H1 (cell line): ENCODE measurements at regions not wholly inside any gene's neighbourhood (a gene's known extent, or its start where the extent isn't known, plus 50 kb on each side); places are given as distances from the start of the nearest gene placed in this dataset.
A peak's percentile ranks its signal among the peaks of the same experiment; 100 is the strongest.

Experiments
- ATF3 ChIP-seq: IDR thresholded peaks from 2 replicates; pipeline ENCODE4 v1.6.1; 2011; ENCODE audit warnings: low read depth, mild to moderate bottlenecking, low read length; ENCODE audit not compliant: insufficient read depth
- BCL11A ChIP-seq, 2 experiments: IDR thresholded peaks; one replicate each; pipeline ENCODE4 v1.6.1; 2011; ENCODE audit warnings: low read depth in 2 of 2, low read length in 2 of 2, mild to moderate bottlenecking in 2 of 2
- EP300 ChIP-seq, 2 experiments: IDR thresholded peaks; 1 replicate in 1 of 2; 2 replicates in 1 of 2; pipeline ENCODE4 v1.6.1; 2011 to 2012; ENCODE audit warnings: low read depth in 2 of 2, low read length in 2 of 2, mild to moderate bottlenecking in 2 of 2, borderline replicate concordance in 1 of 2, inconsistent platforms in 1 of 2, moderate library complexity in 1 of 2
- GABPA ChIP-seq: IDR thresholded peaks from 2 replicates; pipeline ENCODE4 v1.6.1; 2011; ENCODE audit warnings: mild to moderate bottlenecking, low read length, moderate library complexity, borderline replicate concordance; ENCODE audit not compliant: insufficient read depth
- KDM1A ChIP-seq: fragments of 200-600, 300-600 bp; sonication (generic); IDR thresholded peaks from 2 replicates; pipeline ENCODE4 v1.7.1; 2016; ENCODE audit warnings: mild to moderate bottlenecking, low read length, borderline replicate concordance
- POLR2AphosphoS5 ChIP-seq: IDR thresholded peaks from 2 replicates; pipeline ENCODE4 v1.6.1; 2011; ENCODE audit warnings: low read depth, low read length
- SIN3A ChIP-seq, 2 experiments: IDR thresholded peaks in 1 of 2; conservative IDR thresholded peaks in 1 of 2; 2 replicates each; pipeline ENCODE4 v1.6.1; 2011 to 2012; ENCODE audit warnings: low read length in 2 of 2, improper control_type of control experiment in 1 of 2, low read depth in 1 of 2, mild to moderate bottlenecking in 1 of 2
- SP2 ChIP-seq: IDR thresholded peaks from 2 replicates; pipeline ENCODE4 v1.6.1; 2012; ENCODE audit warnings: mild to moderate bottlenecking, low read length, inconsistent platforms
- SP4 ChIP-seq: IDR thresholded peaks from 2 replicates; pipeline ENCODE4 v1.6.1; 2012; ENCODE audit warnings: low read length, inconsistent platforms
- USF2 ChIP-seq: IDR thresholded peaks from 2 replicates; pipeline ENCODE4 v1.6.1; 2011; ENCODE audit warnings: low read length, improper control_type of control experiment
- YY1 ChIP-seq: IDR thresholded peaks from 2 replicates; pipeline ENCODE4 v1.6.1; 2011; ENCODE audit warnings: low read depth, mild to moderate bottlenecking, low read length
- ZNF274 ChIP-seq: IDR thresholded peaks from 2 replicates; pipeline ENCODE4 v1.7.0; 2012; ENCODE audit warnings: low read length, borderline replicate concordance; ENCODE audit errors: extremely low read depth
- TF ChIP-seq, protein P1 (sequence below): IDR thresholded peaks from 2 replicates; pipeline ENCODE4 v1.6.1; 2012; ENCODE audit warnings: inconsistent platforms

GRCh38 chr3:153348457-153349107 is 186.6 kb downstream of the RAP2B start (continued):
- peak in 1 of 2 experiments; percentile 72; a peak in 1 of 3 replicates for TF ChIP-seq EP300 (IDR thresholded peaks at IDR 0.05; ENCODE audit: borderline replicate concordance in 1 of 2, low read depth in 2 of 2, low read length in 2 of 2)
- no peak for TF ChIP-seq ZNF274
- TF ChIP-seq BCL11A (IDR thresholded peaks at IDR 0.05; ENCODE audit: low read depth in 2 of 2, low read length in 2 of 2), result peak in 1 of 2 experiments; percentile 66
- no peak for TF ChIP-seq GABPA
- no peak for TF ChIP-seq USF2
- no peak for TF ChIP-seq KDM1A
- TF ChIP-seq SIN3A (conservative IDR thresholded peaks at IDR 0.05 in 1 of 2, IDR thresholded peaks at IDR 0.05 in 1 of 2; ENCODE audit: low read depth in 1 of 2, low read length in 2 of 2), result peak; percentile 70 to 87; a peak in 3 of 4 replicates
- TF ChIP-seq ATF3, result no peak
- peak; percentile 79 for TF ChIP-seq POLR2AphosphoS5
- TF ChIP-seq, protein P1, sequence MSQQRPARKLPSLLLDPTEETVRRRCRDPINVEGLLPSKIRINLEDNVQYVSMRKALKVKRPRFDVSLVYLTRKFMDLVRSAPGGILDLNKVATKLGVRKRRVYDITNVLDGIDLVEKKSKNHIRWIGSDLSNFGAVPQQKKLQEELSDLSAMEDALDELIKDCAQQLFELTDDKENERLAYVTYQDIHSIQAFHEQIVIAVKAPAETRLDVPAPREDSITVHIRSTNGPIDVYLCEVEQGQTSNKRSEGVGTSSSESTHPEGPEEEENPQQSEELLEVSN, result no peak
- TF ChIP-seq SP4, result no peak
- no peak for TF ChIP-seq SP2
- 0 out of 2 replicates have a peak, but pooled peaks have one; percentile 46 for TF ChIP-seq YY1
